ENCODE measurements at regions not wholly inside any gene's neighbourhood (a gene's known extent, or its start where the extent isn't known, plus 50 kb on each side); places are given as distances from the start of the nearest gene placed in this dataset.

- H3K4me3 Mint-ChIP-seq, result no peak overlapping the region
- no peaks in the 10 kb centered on the region for H3K4me1 Mint-ChIP-seq (ENCODE audit: unreplicated experiment)
- no peak overlapping the region for H3K27ac Mint-ChIP-seq
- H3K9me3 Mint-ChIP-seq, result no peaks in the 10 kb centered on the region
- H3K27me3 Mint-ChIP-seq, result peaks cover 8% of the 10 kb centered on the region
- no peaks in the 10 kb centered on the region for H3K36me3 Mint-ChIP-seq
- TF ChIP-seq CTCF (conservative IDR thresholded peaks at IDR 0.05), result no peak
- DNase-seq (ENCODE audit: extremely low spot score, unreplicated experiment), result no peak
Observed at GRCh38 chr13:26914624-26915023, 154.0 kb upstream of the GPR12 start.

DNA sequence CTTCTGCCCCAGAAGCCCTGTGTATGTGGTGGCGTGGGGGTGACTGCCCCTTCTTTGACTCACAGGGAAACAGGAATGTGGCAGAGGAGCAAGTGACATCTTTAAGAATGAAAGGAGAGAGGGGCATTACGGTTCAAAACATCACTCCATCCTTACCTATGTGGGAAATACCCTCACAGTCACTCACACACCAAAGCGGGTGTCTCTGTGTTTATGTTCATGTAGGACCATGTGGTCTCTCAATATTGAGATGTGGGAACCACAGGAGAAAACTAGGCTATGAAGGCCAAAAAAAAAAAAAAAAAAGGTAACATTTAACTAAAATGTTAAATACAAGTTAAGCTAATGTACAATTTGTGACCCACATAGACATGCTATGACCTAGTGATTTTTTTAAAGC is 153.6 kb upstream of the GPR12 start:
- Mint-ChIP-seq H3K9me3 (no peaks in the 10 kb centered on the region), H3K4me3 (no peak overlapping the region), H3K27ac (no peak overlapping the region)

GRCh38 chr13:26910754-26911465 is 150.3 kb upstream of the GPR12 start:
- no peak for TF ChIP-seq CTCF (conservative IDR thresholded peaks at IDR 0.05)
- no peaks in the 10 kb centered on the region for H3K4me1 Mint-ChIP-seq (ENCODE audit: unreplicated experiment)
- no peaks in the 10 kb centered on the region for H3K9me3 Mint-ChIP-seq
- no peak overlapping the region for H3K27ac Mint-ChIP-seq
- H3K27me3 Mint-ChIP-seq, result peaks cover 12% of the 10 kb centered on the region
- H3K36me3 Mint-ChIP-seq, result no peaks in the 10 kb centered on the region
- no peak for DNase-seq (ENCODE audit: extremely low spot score, unreplicated experiment)
- no peak overlapping the region for H3K4me3 Mint-ChIP-seq

More for the DNA sequence above, 153.6 kb upstream of the GPR12 start:
- Mint-ChIP-seq H3K36me3 (no peaks in the 10 kb centered on the region), H3K4me1 (ENCODE audit: unreplicated experiment) (no peaks in the 10 kb centered on the region), H3K27me3 (peaks cover 11% of the 10 kb centered on the region)
- no peak for TF ChIP-seq CTCF (conservative IDR thresholded peaks at IDR 0.05)
- DNase-seq (ENCODE audit: extremely low spot score, unreplicated experiment), result no peak

GRCh38 chr13:26909477-26909876 is 148.9 kb upstream of the GPR12 start:
- Mint-ChIP-seq H3K4me3 (no peak overlapping the region), H3K27me3 (peaks cover 15% of the 10 kb centered on the region), H3K4me1 (ENCODE audit: unreplicated experiment) (no peaks in the 10 kb centered on the region), H3K27ac (no peak overlapping the region), H3K9me3 (no peaks in the 10 kb centered on the region), H3K36me3 (no peaks in the 10 kb centered on the region)
- no peak for DNase-seq (ENCODE audit: extremely low spot score, unreplicated experiment)
- TF ChIP-seq CTCF (conservative IDR thresholded peaks at IDR 0.05), result no peak

- no peak for DNase-seq (ENCODE audit: extremely low spot score, unreplicated experiment)
- H3K27ac Mint-ChIP-seq, result no peak overlapping the region
- peaks cover 15% of the 10 kb centered on the region for H3K27me3 Mint-ChIP-seq
- H3K9me3 Mint-ChIP-seq, result no peaks in the 10 kb centered on the region
- no peak for TF ChIP-seq CTCF (conservative IDR thresholded peaks at IDR 0.05)
- H3K36me3 Mint-ChIP-seq, result no peaks in the 10 kb centered on the region
- H3K4me1 Mint-ChIP-seq (ENCODE audit: unreplicated experiment), result no peaks in the 10 kb centered on the region
- H3K4me3 Mint-ChIP-seq, result no peak overlapping the region
Observed at GRCh38 chr13:26908126-26908525, 147.5 kb upstream of the GPR12 start.
